ENCODE measurements at regions not wholly inside any gene's neighbourhood (a gene's known extent, or its start where the extent isn't known, plus 50 kb on each side); places are given as distances from the start of the nearest gene placed in this dataset.

- TF ChIP-seq EZH2 (IDR thresholded peaks at IDR 0.05; ENCODE audit: low read length, missing control alignments), result no peak
- TF ChIP-seq, protein P1, sequence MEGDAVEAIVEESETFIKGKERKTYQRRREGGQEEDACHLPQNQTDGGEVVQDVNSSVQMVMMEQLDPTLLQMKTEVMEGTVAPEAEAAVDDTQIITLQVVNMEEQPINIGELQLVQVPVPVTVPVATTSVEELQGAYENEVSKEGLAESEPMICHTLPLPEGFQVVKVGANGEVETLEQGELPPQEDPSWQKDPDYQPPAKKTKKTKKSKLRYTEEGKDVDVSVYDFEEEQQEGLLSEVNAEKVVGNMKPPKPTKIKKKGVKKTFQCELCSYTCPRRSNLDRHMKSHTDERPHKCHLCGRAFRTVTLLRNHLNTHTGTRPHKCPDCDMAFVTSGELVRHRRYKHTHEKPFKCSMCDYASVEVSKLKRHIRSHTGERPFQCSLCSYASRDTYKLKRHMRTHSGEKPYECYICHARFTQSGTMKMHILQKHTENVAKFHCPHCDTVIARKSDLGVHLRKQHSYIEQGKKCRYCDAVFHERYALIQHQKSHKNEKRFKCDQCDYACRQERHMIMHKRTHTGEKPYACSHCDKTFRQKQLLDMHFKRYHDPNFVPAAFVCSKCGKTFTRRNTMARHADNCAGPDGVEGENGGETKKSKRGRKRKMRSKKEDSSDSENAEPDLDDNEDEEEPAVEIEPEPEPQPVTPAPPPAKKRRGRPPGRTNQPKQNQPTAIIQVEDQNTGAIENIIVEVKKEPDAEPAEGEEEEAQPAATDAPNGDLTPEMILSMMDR (conservative IDR thresholded peaks at IDR 0.05 in 1 of 2, IDR thresholded peaks at IDR 0.05 in 1 of 2; ENCODE audit: low read depth in 1 of 2, low read length in 2 of 2), result no peak
These were observed 445.3 kb downstream of the DSC3 start for GRCh38 chr18:30597202-30597601.

All from fibroblast of lung (primary cell).